HEK293 (cell line): ENCODE measurements at regions not wholly inside any gene's neighbourhood (a gene's known extent, or its start where the extent isn't known, plus 50 kb on each side); places are given as distances from the start of the nearest gene placed in this dataset.

Experiments used
- TRIM28 ChIP-seq: IDR thresholded peaks from 2 replicates; pipeline ENCODE4 v1.6.1; 2011; ENCODE audit warnings: low read length, control low read depth, borderline replicate concordance
- ZNF398 ChIP-seq: fragments of 450-650 bp; formaldehyde crosslinking; IDR thresholded peaks from 2 replicates; pipeline ENCODE4 v1.5.1; 2017; ENCODE audit warnings: missing biosample characterization, missing genetic modification characterization
- ZNF704 ChIP-seq: fragments of 450-650 bp; formaldehyde crosslinking; IDR thresholded peaks from 2 replicates; pipeline ENCODE4 v1.5.1; 2016; ENCODE audit warnings: missing biosample characterization, missing genetic modification characterization
- TF ChIP-seq, protein P1 (sequence below): fragments of 450-650 bp; formaldehyde crosslinking; IDR thresholded peaks from 2 replicates; pipeline ENCODE4 v1.5.1; 2017; ENCODE audit warnings: missing biosample characterization, missing genetic modification characterization
- TF ChIP-seq, protein P2 (sequence below): fragments of 450-650 bp; formaldehyde crosslinking; IDR thresholded peaks from 2 replicates; pipeline ENCODE4 v1.5.1; 2016; ENCODE audit warnings: missing biosample characterization, missing genetic modification characterization
- TF ChIP-seq, protein P3 (sequence below): fragments of 450-650 bp; formaldehyde crosslinking; IDR thresholded peaks from 2 replicates; pipeline ENCODE4 v1.5.1; 2016; ENCODE audit warnings: missing biosample characterization, missing genetic modification characterization

- TF ChIP-seq ZNF398 (tag by site-specific recombination) (no peak), TRIM28 (no peak), ZNF704 (tag by site-specific recombination) (no peak)
- TF ChIP-seq, protein P1, sequence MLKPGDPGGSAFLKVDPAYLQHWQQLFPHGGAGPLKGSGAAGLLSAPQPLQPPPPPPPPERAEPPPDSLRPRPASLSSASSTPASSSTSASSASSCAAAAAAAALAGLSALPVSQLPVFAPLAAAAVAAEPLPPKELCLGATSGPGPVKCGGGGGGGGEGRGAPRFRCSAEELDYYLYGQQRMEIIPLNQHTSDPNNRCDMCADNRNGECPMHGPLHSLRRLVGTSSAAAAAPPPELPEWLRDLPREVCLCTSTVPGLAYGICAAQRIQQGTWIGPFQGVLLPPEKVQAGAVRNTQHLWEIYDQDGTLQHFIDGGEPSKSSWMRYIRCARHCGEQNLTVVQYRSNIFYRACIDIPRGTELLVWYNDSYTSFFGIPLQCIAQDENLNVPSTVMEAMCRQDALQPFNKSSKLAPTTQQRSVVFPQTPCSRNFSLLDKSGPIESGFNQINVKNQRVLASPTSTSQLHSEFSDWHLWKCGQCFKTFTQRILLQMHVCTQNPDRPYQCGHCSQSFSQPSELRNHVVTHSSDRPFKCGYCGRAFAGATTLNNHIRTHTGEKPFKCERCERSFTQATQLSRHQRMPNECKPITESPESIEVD (tag by site-specific recombination), result no peak
- TF ChIP-seq, protein P2, sequence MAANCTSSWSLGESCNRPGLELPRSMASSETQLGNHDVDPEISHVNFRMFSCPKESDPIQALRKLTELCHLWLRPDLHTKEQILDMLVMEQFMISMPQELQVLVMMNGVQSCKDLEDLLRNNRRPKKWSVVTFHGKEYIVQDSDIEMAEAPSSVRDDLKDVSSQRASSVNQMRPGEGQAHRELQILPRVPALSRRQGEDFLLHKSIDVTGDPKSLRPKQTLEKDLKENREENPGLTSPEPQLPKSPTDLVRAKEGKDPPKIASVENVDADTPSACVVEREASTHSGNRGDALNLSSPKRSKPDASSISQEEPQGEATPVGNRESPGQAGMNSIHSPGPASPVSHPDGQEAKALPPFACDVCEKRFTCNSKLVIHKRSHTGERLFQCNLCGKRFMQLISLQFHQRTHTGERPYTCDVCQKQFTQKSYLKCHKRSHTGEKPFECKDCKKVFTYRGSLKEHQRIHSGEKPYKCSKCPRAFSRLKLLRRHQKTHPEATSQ (tag by site-specific recombination), result no peak
- TF ChIP-seq, protein P3, sequence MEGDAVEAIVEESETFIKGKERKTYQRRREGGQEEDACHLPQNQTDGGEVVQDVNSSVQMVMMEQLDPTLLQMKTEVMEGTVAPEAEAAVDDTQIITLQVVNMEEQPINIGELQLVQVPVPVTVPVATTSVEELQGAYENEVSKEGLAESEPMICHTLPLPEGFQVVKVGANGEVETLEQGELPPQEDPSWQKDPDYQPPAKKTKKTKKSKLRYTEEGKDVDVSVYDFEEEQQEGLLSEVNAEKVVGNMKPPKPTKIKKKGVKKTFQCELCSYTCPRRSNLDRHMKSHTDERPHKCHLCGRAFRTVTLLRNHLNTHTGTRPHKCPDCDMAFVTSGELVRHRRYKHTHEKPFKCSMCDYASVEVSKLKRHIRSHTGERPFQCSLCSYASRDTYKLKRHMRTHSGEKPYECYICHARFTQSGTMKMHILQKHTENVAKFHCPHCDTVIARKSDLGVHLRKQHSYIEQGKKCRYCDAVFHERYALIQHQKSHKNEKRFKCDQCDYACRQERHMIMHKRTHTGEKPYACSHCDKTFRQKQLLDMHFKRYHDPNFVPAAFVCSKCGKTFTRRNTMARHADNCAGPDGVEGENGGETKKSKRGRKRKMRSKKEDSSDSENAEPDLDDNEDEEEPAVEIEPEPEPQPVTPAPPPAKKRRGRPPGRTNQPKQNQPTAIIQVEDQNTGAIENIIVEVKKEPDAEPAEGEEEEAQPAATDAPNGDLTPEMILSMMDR (tag by site-specific recombination), result no peak
Measured at GRCh38 chr4:96355414-96355813, 515.5 kb downstream of the PDHA2 start.
